Fibroblast of lung (primary cell): ENCODE measurements at regions not wholly inside any gene's neighbourhood (a gene's known extent, or its start where the extent isn't known, plus 50 kb on each side); places are given as distances from the start of the nearest gene placed in this dataset.
"Not testable (repeated sequence)": the region's sequence is repeated elsewhere in the genome, so short reads cannot be mapped to it uniquely, and the experiment has no call there.

Experiments used
- DNase-seq, 2 donors: peaks; one replicate each; pipeline versions ENCODE4 v3.0.0 to v3.0.0-alpha.2; 2010; ENCODE audit warnings: low read depth in 2 of 2
- H2AFZ ChIP-seq: 2 replicates; pipeline ENCODE4 v1.5.1; 2012; ENCODE audit warnings: low read length, control low read depth, inconsistent platforms
- H3K27ac ChIP-seq: 2 replicates; pipeline ENCODE4 v1.5.1; 2011; ENCODE audit warnings: low read length, control low read depth; ENCODE audit not compliant: insufficient read depth
- H3K27me3 ChIP-seq: 2 replicates; pipeline ENCODE4 v1.5.1; 2011; ENCODE audit warnings: mild to moderate bottlenecking, low read length; ENCODE audit not compliant: control insufficient read depth, insufficient read depth
- H3K36me3 ChIP-seq: 2 replicates; pipeline ENCODE4 v1.5.1; 2011; ENCODE audit warnings: low read length; ENCODE audit not compliant: control insufficient read depth, insufficient read depth
- H3K4me1 ChIP-seq: 2 replicates; pipeline ENCODE4 v1.5.1; 2011; ENCODE audit warnings: low read length; ENCODE audit not compliant: control insufficient read depth, insufficient read depth; ENCODE audit errors: extremely low read depth
- H3K4me2 ChIP-seq: 2 replicates; pipeline ENCODE4 v1.5.1; 2011; ENCODE audit warnings: low read length, control low read depth; ENCODE audit not compliant: insufficient read depth; ENCODE audit errors: extremely low read depth
- H3K4me3 ChIP-seq, 4 experiments: fragments of 200-600 bp in 1 of 4; sonication (generic) in 1 of 4; replicated peaks in 1 of 4; 2 replicates each; pipeline ENCODE4 v1.5.1; 2011 to 2016; ENCODE audit warnings: low read length in 4 of 4, low read depth in 3 of 4, mild to moderate bottlenecking in 3 of 4, control low read depth in 2 of 4, inconsistent platforms in 1 of 4, mixed read lengths in 1 of 4; ENCODE audit not compliant: insufficient read depth in 1 of 4; ENCODE audit errors: control extremely low read depth in 1 of 4
- H3K79me2 ChIP-seq: 2 replicates; pipeline ENCODE4 v1.5.1; 2012; ENCODE audit warnings: mild to moderate bottlenecking, low read length, inconsistent platforms; ENCODE audit not compliant: control insufficient read depth, insufficient read depth
- H3K9ac ChIP-seq: 2 replicates; pipeline ENCODE4 v1.5.1; 2011; ENCODE audit warnings: mild to moderate bottlenecking, low read length, control low read depth; ENCODE audit not compliant: insufficient read depth
- H3K9me3 ChIP-seq: 2 replicates; pipeline ENCODE4 v1.5.1; 2012; ENCODE audit warnings: low read depth, low read length; ENCODE audit not compliant: control insufficient read depth, insufficient read depth
- H4K20me1 ChIP-seq: 2 replicates; pipeline ENCODE4 v1.5.1; 2011; ENCODE audit warnings: low read length; ENCODE audit not compliant: control insufficient read depth, insufficient read depth; ENCODE audit errors: extremely low read depth
- EZH2 ChIP-seq: IDR thresholded peaks from 2 replicates; pipeline ENCODE4 v1.5.1; 2012; ENCODE audit warnings: low read length, control low read depth, mild to moderate bottlenecking; ENCODE audit errors: missing control alignments
- TF ChIP-seq, protein P1 (sequence below), 2 donors: IDR thresholded peaks in 1 of 2; conservative IDR thresholded peaks in 1 of 2; 1 replicate in 1 of 2; 2 replicates in 1 of 2; pipeline ENCODE4 v1.5.1; 2011 to 2012; ENCODE audit warnings: low read length in 2 of 2, control low read depth in 1 of 2, inconsistent platforms in 1 of 2, low read depth in 1 of 2, mild to moderate bottlenecking in 1 of 2

- Histone ChIP-seq H4K20me1 (no peaks in the 10 kb centered on the region), H3K9me3 (no peaks in the 10 kb centered on the region), H2AFZ (no peak overlapping the region), H3K27me3 (no peaks in the 10 kb centered on the region), H3K27ac (no peak overlapping the region), H3K4me3 (no peak overlapping the region), H3K79me2 (no peaks in the 10 kb centered on the region), H3K4me2 (no peak overlapping the region), H3K9ac (no peak overlapping the region), H3K36me3 (no peaks in the 10 kb centered on the region), H3K4me1 (no peaks in the 10 kb centered on the region)
- DNase-seq, result no peak
- TF ChIP-seq, protein P1, sequence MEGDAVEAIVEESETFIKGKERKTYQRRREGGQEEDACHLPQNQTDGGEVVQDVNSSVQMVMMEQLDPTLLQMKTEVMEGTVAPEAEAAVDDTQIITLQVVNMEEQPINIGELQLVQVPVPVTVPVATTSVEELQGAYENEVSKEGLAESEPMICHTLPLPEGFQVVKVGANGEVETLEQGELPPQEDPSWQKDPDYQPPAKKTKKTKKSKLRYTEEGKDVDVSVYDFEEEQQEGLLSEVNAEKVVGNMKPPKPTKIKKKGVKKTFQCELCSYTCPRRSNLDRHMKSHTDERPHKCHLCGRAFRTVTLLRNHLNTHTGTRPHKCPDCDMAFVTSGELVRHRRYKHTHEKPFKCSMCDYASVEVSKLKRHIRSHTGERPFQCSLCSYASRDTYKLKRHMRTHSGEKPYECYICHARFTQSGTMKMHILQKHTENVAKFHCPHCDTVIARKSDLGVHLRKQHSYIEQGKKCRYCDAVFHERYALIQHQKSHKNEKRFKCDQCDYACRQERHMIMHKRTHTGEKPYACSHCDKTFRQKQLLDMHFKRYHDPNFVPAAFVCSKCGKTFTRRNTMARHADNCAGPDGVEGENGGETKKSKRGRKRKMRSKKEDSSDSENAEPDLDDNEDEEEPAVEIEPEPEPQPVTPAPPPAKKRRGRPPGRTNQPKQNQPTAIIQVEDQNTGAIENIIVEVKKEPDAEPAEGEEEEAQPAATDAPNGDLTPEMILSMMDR (conservative IDR thresholded peaks at IDR 0.05 in 1 of 2, IDR thresholded peaks at IDR 0.05 in 1 of 2; ENCODE audit: low read depth in 1 of 2, low read length in 2 of 2), result no peak
- TF ChIP-seq EZH2, result no peak
These were observed 680.3 kb upstream of the SEMA6D start for GRCh38 chr15:47037003-47037402.

DNA sequence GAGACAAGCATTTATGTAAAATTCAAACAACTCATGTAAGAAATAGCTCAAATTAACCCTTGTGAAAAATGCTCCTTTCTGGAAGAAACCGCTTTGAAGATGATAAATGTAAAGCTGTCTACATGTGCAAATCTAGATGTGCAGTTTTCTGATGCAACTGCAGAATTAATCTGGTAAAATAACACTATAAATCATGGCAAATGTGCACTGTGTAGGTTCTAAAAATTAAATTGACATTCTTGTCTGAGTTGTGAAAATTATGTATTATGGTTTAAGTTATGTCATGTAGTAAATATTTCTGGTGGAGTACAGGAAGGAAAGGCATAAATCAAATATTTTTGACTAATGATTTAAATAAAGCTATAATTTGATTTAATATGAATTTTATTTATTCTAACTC, 678.1 kb upstream of the SEMA6D start:
- Histone ChIP-seq H3K27me3 (no peaks in the 10 kb centered on the region), H3K27ac (no peak overlapping the region), H3K36me3 (no peaks in the 10 kb centered on the region), H3K9ac (no peak overlapping the region), H3K9me3 (no peaks in the 10 kb centered on the region), H2AFZ (no peak overlapping the region), H3K4me1 (no peaks in the 10 kb centered on the region), H3K4me3 (no peak overlapping the region), H3K4me2 (no peak overlapping the region), H4K20me1 (no peaks in the 10 kb centered on the region), H3K79me2 (no peaks in the 10 kb centered on the region)
- TF ChIP-seq EZH2, result no peak
- TF ChIP-seq, protein P1 (conservative IDR thresholded peaks at IDR 0.05 in 1 of 2, IDR thresholded peaks at IDR 0.05 in 1 of 2; ENCODE audit: low read depth in 1 of 2, low read length in 2 of 2), result no peak
- no peak for DNase-seq

GRCh38 chr15:47041301-47041700, 676.0 kb upstream of the SEMA6D start:
- Histone ChIP-seq H3K4me2 (no peak overlapping the region), H3K4me1 (no peaks in the 10 kb centered on the region), H3K4me3 (no peak overlapping the region), H3K79me2 (no peaks in the 10 kb centered on the region), H3K9me3 (no peaks in the 10 kb centered on the region), H3K9ac (no peak overlapping the region), H3K36me3 (no peaks in the 10 kb centered on the region), H2AFZ (no peak overlapping the region), H3K27ac (no peak overlapping the region), H3K27me3 (no peaks in the 10 kb centered on the region), H4K20me1 (no peaks in the 10 kb centered on the region)
- no peak for DNase-seq
- no peak for TF ChIP-seq EZH2
- TF ChIP-seq, protein P1 (conservative IDR thresholded peaks at IDR 0.05 in 1 of 2, IDR thresholded peaks at IDR 0.05 in 1 of 2; ENCODE audit: low read depth in 1 of 2, low read length in 2 of 2), result no peak

- not testable (repeated sequence) for H2AFZ ChIP-seq, DNase-seq, H3K9me3 ChIP-seq, H3K4me1 ChIP-seq, H3K36me3 ChIP-seq, H3K27me3 ChIP-seq, H3K4me3 ChIP-seq, H3K9ac ChIP-seq, H3K4me2 ChIP-seq, H4K20me1 ChIP-seq, H3K79me2 ChIP-seq, H3K27ac ChIP-seq
These were observed 669.3 kb upstream of the SEMA6D start for GRCh38 chr15:47047981-47048380.
